ENCODE measurements at regions not wholly inside any gene's neighbourhood (a gene's known extent, or its start where the extent isn't known, plus 50 kb on each side); places are given as distances from the start of the nearest gene placed in this dataset.
A peak's percentile ranks its signal among the peaks of the same experiment; 100 is the strongest.

- DNase-seq: no peak
These were observed 201.4 kb upstream of the CTNNB1 start for GRCh38 chr3:40997711-40998519.

GRCh38 chr3:40999682-41000081 is 199.6 kb upstream of the CTNNB1 start:
- DNase-seq: no peak

GRCh38 chr3:41000471-41000870 is 198.8 kb upstream of the CTNNB1 start:
- DNase-seq: no peak

GRCh38 chr3:41001556-41001955 is 197.7 kb upstream of the CTNNB1 start:
- DNase-seq: no peak

GRCh38 chr3:41002104-41002503 is 197.2 kb upstream of the CTNNB1 start:
- DNase-seq: peak; percentile 57

- DNase-seq: no peak
These were observed 191.9 kb upstream of the CTNNB1 start for GRCh38 chr3:41007399-41007798.

- DNase-seq: no peak
These were observed 187.5 kb upstream of the CTNNB1 start for GRCh38 chr3:41011854-41012253.

GRCh38 chr3:41018855-41019254 is 180.4 kb upstream of the CTNNB1 start:
- no peak for DNase-seq

GRCh38 chr3:41024031-41024836 is 175.1 kb upstream of the CTNNB1 start:
- DNase-seq: no peak

- no peak for DNase-seq
These were observed 172.7 kb upstream of the CTNNB1 start for GRCh38 chr3:41026394-41027177.

- no peak for DNase-seq
These were observed 169.9 kb upstream of the CTNNB1 start for GRCh38 chr3:41029356-41029755.

GRCh38 chr3:41030220-41030619 is 169.1 kb upstream of the CTNNB1 start:
- DNase-seq: no peak

- DNase-seq: no peak
These were observed 167.9 kb upstream of the CTNNB1 start for GRCh38 chr3:41031401-41031800.

- no peak for DNase-seq
These were observed 165.3 kb upstream of the CTNNB1 start for GRCh38 chr3:41033956-41034519.

GRCh38 chr3:41035456-41036022 is 163.8 kb upstream of the CTNNB1 start:
- DNase-seq: no peak

GRCh38 chr3:41037651-41038334 is 161.5 kb upstream of the CTNNB1 start:
- DNase-seq: no peak

- no peak for DNase-seq
These were observed 159.0 kb upstream of the CTNNB1 start for GRCh38 chr3:41040256-41040655.

- DNase-seq: no peak
These were observed 157.8 kb upstream of the CTNNB1 start for GRCh38 chr3:41041462-41041861.

GRCh38 chr3:41041899-41042298 is 157.4 kb upstream of the CTNNB1 start:
- DNase-seq: no peak

- peak; percentile 44 for DNase-seq
These were observed 154.8 kb upstream of the CTNNB1 start for GRCh38 chr3:41044523-41044922.

GRCh38 chr3:41045491-41045890 is 153.8 kb upstream of the CTNNB1 start:
- no peak for DNase-seq

GRCh38 chr3:41050144-41050543 is 149.2 kb upstream of the CTNNB1 start:
- peak; percentile 19 for DNase-seq
